Activated T-helper 2 cell treated with anti-CD3 and anti-CD28 coated beads, Interferon-gamma antibody, Interleukin-2, Interleukin-4, amounts not matched to agents 10 μg/mL and 5 μg/mL and 100 μg/mL, durations not matched to agents 14 hours and 24 hours and 36 hours (primary cell): ENCODE measurements at regions not wholly inside any gene's neighbourhood (a gene's known extent, or its start where the extent isn't known, plus 50 kb on each side); places are given as distances from the start of the nearest gene placed in this dataset.

Source experiments
- DNase-seq: peaks from one replicate; pipeline ENCODE4 v3.0.0; 2021; ENCODE audit warnings: low spot score
- H3K27ac Mint-ChIP-seq: one replicate; pipeline ENCODE4 v1.8.0; 2021; ENCODE audit warnings: mixed read lengths
- H3K27me3 Mint-ChIP-seq: one replicate; pipeline ENCODE4 v1.8.0; 2021; ENCODE audit warnings: low read depth, mixed read lengths
- H3K36me3 Mint-ChIP-seq: one replicate; pipeline ENCODE4 v1.8.0; 2021; ENCODE audit warnings: low read depth, mixed read lengths
- H3K4me1 Mint-ChIP-seq: one replicate; pipeline ENCODE4 v1.8.0; 2021; ENCODE audit warnings: low read depth, mixed read lengths
- H3K4me3 Mint-ChIP-seq: one replicate; pipeline ENCODE4 v1.8.0; 2021; ENCODE audit warnings: low read depth, mild to moderate bottlenecking, moderate library complexity, mixed read lengths
- H3K9me3 Mint-ChIP-seq: one replicate; pipeline ENCODE4 v1.8.0; 2021; ENCODE audit warnings: mixed read lengths
- intact Hi-C: fragments of 100-400 bp; cut with micrococcal nuclease; formaldehyde crosslinking; loops from one replicate; pipeline ENCODE4 v1.15.1; 2023

DNA sequence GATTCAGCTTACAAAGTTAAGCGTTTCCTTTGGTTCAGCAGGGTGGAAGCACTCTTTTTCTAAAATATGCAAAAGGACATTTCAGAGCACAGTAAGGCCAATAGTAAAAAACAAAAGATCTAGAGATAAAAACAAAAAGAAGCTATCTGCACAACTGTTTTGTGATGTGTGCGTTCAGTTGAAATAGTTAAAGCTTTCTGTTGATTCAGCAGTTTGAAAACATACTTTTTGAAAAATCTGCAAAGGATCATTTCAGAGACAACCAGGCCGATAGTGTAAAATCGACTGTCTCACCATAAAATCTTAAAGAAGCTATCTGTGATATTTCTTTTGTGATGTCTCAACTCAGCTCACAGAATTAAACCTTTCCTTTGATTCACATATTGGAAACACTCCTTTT lies 300.0 kb upstream of the ALG10B start:
- intact Hi-C loops = no loop called here
- H3K27me3 Mint-ChIP-seq = no peaks in the 10 kb centered on the region
- no peaks in the 10 kb centered on the region for H3K4me1 Mint-ChIP-seq
- H3K36me3 Mint-ChIP-seq = no peaks in the 10 kb centered on the region
- H3K27ac Mint-ChIP-seq = no peak overlapping the region
- H3K9me3 Mint-ChIP-seq = peaks cover 24% of the 10 kb centered on the region
- H3K4me3 Mint-ChIP-seq = no peak overlapping the region
- no peak for DNase-seq

DNA sequence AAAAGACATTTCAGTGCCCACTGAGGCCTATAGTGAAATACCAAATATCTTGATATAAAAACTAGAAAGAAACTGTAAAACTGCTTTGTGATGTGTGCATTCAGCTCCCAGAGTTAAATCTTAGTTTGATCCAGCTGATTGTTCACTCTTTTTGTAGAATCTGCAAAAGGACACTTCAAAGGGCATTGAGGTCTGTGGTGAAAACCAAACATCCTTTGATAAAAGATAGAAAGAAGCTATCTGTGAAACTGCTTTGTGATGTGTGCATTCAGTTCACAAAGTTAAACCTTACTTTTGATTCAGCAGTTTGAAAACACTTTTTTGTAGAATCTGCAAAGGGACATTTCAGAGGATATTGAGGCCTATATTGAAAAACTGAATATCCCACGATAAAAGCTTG lies 290.7 kb upstream of the ALG10B start:
- intact Hi-C loops = no loop called here
- no peaks in the 10 kb centered on the region for H3K27me3 Mint-ChIP-seq
- no peaks in the 10 kb centered on the region for H3K4me1 Mint-ChIP-seq
- no peak overlapping the region for H3K4me3 Mint-ChIP-seq
- H3K36me3 Mint-ChIP-seq = no peaks in the 10 kb centered on the region
- peaks cover 47% of the 10 kb centered on the region for H3K9me3 Mint-ChIP-seq
- no peak overlapping the region for H3K27ac Mint-ChIP-seq
- no peak for DNase-seq

DNA sequence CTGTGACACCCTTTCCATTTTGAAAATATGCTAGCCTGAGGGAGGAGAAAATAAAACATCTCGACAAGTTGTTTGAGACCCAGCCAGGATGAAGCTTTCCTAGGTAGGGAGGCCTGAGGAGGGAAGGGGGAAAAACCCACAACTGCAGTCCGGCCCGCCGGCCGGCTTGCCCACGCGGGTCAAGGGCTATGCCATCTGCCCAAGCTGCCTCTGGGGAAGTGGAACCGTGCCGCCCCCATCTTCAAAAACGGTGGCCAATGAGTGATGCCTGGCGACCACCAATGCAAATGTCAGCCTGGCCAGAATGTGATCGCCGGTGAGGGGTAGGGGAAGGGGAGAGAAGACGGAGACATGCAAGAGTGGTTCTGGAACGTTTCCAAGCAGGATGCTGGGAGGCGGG lies 263.5 kb upstream of the ALG10B start:
- no peak overlapping the region for H3K27ac Mint-ChIP-seq
- DNase-seq = no peak
- peaks cover 69% of the 10 kb centered on the region for H3K9me3 Mint-ChIP-seq
- no peak overlapping the region for H3K4me3 Mint-ChIP-seq
- no peaks in the 10 kb centered on the region for H3K27me3 Mint-ChIP-seq
- no peaks in the 10 kb centered on the region for H3K4me1 Mint-ChIP-seq
- no peaks in the 10 kb centered on the region for H3K36me3 Mint-ChIP-seq
- intact Hi-C loops = no loop called here

DNA sequence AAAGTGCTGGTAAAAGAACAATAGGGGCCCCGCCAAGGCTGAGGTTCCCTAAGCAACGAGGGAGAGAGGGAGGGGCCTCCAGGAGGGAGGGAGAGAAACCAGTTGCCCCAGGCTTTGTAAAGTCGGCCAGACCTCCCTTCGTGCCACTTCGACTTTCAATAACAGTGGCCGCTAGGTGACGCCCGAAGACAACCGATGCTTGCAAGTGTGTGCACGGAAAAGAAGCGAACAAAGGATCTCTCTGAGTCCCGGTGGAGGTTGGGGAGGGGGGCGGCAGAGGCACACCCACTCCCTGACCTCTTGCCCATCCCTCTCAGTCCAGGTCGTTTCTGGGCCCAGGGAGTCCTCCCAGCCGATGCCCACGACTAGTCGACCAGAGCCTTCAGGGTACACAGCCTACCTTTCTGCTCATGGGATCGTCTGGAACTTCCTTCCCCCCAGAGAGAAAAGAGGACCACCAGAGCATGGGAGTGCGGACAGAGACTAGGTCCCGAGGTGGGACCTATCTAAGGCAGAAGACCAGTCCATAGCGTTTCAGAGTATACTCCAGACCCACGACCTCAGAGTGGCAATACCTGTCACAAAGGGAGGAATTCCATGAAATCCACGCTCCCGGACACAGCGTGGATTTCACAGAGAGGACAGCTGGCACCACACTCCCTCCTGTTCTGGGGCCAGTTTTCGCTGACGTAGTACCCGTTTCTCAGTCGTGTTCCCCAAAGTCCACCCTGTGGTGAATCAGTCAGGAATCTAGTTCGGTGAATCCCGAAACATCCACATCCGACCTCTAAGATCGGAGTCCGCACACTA lies 262.7 kb upstream of the ALG10B start:
- Mint-ChIP-seq H3K4me3 (no peak overlapping the region), H3K27ac (no peak overlapping the region), H3K4me1 (no peaks in the 10 kb centered on the region), H3K9me3 (peaks cover 64% of the 10 kb centered on the region), H3K36me3 (no peaks in the 10 kb centered on the region), H3K27me3 (no peaks in the 10 kb centered on the region)
- no peak for DNase-seq
- intact Hi-C loops = no loop called here

DNA sequence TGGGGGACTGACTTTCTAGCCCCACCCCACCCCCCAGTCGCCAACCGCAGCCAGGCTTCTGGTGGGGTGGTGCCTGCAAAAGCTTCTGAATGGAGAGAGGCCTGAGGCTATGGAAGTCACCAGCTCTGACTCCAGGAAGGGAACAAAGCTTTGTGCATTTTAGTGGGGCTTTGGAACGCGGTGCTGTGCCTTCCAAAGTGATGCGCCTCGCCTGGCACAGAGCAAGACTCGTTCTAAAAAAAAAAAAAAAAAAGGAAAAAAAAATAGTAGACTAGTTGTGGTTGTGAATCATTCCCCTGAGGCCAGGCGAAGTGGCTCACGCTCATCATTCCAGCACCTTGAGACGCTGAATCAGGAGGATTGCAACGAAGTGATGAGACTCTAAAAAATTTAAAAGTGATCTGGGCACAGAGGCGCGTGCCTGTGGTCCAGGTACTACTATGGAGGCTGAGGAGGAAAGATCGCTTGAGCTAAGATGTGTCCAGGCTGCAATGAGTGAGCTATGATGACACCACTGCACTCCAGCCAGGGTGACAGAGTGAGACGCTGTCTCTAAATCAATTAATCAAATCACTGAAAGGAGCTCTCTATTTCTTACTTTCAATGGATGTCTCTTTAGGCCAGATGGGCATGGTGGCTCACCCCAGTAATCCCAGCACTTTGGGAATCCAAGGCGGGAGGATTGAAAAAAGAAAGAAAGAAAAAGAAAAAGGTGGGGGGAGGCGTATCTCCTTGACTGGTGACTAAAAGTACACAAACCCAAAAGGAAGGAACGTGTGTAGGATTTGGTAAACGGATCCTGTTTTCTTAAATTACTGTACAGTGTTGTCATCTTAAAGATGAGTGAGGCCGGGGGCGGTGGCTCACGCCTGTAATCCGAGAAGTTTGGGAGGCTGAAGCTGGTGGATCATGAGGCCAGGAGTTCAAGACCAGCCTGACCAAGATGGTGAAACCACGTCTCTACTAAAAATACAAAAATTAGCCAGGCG lies 259.6 kb upstream of the ALG10B start:
- intact Hi-C loops = no loop called here

DNA sequence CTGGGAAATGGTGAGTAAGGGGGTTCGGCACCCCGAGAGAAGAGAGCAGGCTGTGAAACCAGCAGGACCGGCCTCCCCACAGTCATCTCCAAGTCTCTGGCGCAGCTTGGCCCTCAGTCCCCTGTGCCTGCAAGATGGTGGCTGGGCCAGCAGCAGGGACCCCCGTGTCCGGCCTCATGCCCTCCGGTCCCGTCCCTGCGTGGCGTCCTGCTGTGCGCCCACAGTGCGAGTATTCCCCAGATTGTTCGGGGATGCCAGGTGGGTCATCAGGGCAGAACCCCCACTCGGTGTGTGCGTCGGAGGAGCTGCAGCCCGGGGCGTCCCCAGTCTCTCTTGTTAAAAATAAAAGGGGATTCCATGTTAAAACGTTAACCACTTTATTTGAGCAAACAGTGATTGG lies 216.9 kb upstream of the ALG10B start:
- no peaks in the 10 kb centered on the region for H3K4me1 Mint-ChIP-seq
- H3K27ac Mint-ChIP-seq = no peak overlapping the region
- peaks cover 12% of the 10 kb centered on the region for H3K9me3 Mint-ChIP-seq
- H3K27me3 Mint-ChIP-seq = no peaks in the 10 kb centered on the region
- intact Hi-C loops = no loop called here
- no peak for DNase-seq
- no peak overlapping the region for H3K4me3 Mint-ChIP-seq
- no peaks in the 10 kb centered on the region for H3K36me3 Mint-ChIP-seq

More for the DNA sequence above, 259.6 kb upstream of the ALG10B start:
- Mint-ChIP-seq H3K36me3 (no peaks in the 10 kb centered on the region), H3K4me3 (no peak overlapping the region), H3K4me1 (no peaks in the 10 kb centered on the region), H3K27me3 (no peaks in the 10 kb centered on the region), H3K27ac (no peak overlapping the region), H3K9me3 (peaks cover 57% of the 10 kb centered on the region)
- DNase-seq = no peak

DNA sequence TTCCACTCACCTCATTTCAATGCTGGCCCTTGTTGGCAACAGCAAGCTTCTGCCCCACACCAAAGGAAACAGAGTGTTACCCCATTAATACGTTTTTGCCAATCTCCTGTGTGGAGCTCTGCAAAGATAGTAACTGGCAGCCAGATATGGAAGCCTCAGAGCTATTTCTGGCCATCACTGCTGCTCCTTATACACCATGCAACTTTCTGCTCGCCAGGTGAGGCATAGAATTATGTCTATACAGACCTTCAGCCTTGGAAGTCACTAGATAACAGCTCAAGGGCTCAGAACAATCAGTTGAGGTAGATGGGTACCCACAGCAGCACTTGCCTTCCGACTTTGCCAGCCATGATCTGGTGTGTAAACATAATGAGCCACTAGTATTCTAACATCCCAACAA lies 214.8 kb upstream of the ALG10B start:
- Mint-ChIP-seq H3K36me3 (no peaks in the 10 kb centered on the region), H3K4me1 (no peaks in the 10 kb centered on the region), H3K27ac (no peak overlapping the region), H3K27me3 (no peaks in the 10 kb centered on the region), H3K9me3 (peaks cover 9% of the 10 kb centered on the region), H3K4me3 (no peak overlapping the region)
- intact Hi-C loops = no loop called here
- DNase-seq = no peak

DNA sequence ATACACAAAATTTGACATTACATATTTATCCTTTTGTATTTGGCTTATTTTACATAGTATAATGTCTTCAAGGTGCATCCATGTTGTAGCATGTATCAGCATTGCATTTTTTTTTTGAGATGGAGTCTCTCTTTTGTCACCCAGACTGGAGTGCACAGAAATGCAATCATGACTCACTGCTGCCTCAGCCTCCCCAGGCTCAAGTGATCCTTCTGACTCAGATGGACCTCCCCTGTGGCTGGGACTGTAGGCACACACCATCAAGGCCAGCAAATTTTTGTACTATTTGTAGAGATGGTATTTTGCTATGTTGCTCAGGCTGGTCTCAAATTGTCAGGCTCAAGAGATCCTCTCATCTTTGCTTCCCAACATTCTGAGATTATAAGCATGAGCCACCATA lies 214.4 kb upstream of the ALG10B start:
- H3K4me1 Mint-ChIP-seq = no peaks in the 10 kb centered on the region
- peaks cover 9% of the 10 kb centered on the region for H3K9me3 Mint-ChIP-seq
- no peaks in the 10 kb centered on the region for H3K36me3 Mint-ChIP-seq
- no peak for DNase-seq
- no peaks in the 10 kb centered on the region for H3K27me3 Mint-ChIP-seq
- intact Hi-C loops = no loop called here
- H3K27ac Mint-ChIP-seq = no peak overlapping the region
- H3K4me3 Mint-ChIP-seq = no peak overlapping the region

DNA sequence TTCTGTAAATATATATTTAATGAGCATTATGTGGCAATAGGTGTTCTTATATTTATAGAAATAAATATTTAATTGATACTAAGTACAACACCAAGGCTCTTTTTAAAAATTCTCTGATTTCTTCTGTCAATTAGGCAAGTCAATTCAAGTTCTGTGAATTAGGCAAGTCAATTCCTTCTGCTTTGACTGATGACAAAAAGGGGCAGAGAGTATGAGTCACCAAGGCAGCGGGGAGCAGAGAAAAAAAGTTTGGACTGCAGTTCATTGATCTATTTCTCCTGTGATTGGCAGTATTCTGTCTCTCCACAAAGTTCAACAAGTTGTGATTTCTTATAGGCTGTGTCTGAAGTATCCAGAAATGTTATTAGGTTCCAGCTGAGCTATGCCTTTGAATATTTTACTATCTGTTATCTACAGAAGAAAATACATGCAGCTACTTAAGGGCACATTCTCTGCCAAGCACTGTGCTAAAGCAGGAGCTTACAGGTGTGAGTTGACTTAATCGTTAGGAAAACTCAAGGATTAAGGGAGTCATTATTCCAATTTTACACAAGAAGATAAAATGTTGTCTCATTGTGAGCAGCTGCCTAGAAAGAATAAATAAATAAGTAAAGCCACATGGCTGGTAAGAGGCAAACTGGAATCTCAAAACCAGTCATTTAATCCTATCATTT lies 206.4 kb upstream of the ALG10B start:
- no peaks in the 10 kb centered on the region for H3K27me3 Mint-ChIP-seq
- H3K27ac Mint-ChIP-seq = no peak overlapping the region
- intact Hi-C loops = no loop called here
- no peak for DNase-seq
- H3K9me3 Mint-ChIP-seq = peaks cover 4% of the 10 kb centered on the region
- no peak overlapping the region for H3K4me3 Mint-ChIP-seq
- H3K4me1 Mint-ChIP-seq = no peaks in the 10 kb centered on the region
- no peaks in the 10 kb centered on the region for H3K36me3 Mint-ChIP-seq

DNA sequence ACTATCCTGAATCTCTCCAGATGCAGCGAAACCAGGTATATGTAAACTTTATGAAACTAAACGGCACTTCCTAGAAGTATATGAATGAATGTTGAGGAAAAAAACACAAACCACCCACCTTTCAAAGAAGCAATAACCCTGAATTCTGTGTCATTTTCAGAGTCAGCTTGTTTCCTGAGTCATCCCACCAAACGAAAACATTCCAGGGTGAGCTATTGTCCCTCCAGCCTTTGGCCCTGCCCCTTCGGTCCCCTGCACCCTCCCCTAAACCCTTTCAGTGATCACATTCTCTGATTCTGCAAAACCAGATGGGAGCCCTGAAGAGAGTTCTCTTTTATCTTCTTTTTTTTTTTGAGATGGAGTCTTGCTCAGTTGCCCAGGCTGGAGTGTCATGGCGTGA lies 202.6 kb upstream of the ALG10B start:
- H3K36me3 Mint-ChIP-seq = no peaks in the 10 kb centered on the region
- no peaks in the 10 kb centered on the region for H3K27me3 Mint-ChIP-seq
- H3K4me3 Mint-ChIP-seq = no peak overlapping the region
- peaks cover 6% of the 10 kb centered on the region for H3K9me3 Mint-ChIP-seq
- intact Hi-C loops = no loop called here
- DNase-seq = no peak
- no peak overlapping the region for H3K27ac Mint-ChIP-seq
- H3K4me1 Mint-ChIP-seq = no peaks in the 10 kb centered on the region

DNA sequence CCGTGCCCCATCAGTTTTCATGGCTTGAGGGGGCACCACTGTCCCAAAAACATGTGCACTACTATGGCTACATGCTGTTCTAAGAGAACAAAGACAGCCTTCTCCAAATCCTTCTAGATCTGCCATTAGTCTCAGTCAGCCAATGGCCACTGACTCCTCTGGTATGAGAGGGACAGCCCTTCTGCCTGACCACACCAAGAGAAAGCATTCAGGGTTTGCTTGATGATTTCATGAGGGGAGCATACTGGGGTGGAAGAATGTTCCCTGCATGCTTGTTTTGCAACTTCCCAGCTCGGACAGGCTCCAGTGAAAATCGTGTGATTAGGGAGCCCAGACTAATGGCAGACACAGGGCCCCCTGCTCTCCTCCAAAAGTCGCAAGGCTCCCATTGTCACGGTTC lies 199.6 kb upstream of the ALG10B start:
- no peak for DNase-seq
- Mint-ChIP-seq H3K4me3 (no peak overlapping the region), H3K4me1 (no peaks in the 10 kb centered on the region), H3K36me3 (no peaks in the 10 kb centered on the region), H3K27me3 (no peaks in the 10 kb centered on the region), H3K9me3 (peaks cover 6% of the 10 kb centered on the region), H3K27ac (no peak overlapping the region)
- intact Hi-C loops = no loop called here

DNA sequence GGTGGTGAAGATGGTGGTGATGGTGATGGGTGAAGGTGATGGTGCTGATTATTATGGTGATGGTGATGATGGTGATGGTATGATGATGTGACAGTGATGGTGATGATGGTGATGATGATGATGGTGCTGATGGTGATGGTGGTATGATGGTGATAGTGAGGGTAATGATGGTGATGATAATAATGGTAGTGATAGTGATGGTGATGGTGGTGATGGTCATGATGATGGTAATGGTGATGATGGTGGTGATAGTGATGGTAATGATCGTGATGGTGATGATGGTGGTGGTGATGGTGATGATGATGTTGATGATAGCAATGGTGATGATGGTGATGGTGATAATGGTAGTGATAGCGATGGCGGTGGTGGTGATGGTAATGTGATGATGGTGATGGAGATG lies 197.9 kb upstream of the ALG10B start:
- Mint-ChIP-seq H3K36me3 (no peaks in the 10 kb centered on the region), H3K9me3 (peaks cover 6% of the 10 kb centered on the region), H3K4me1 (no peaks in the 10 kb centered on the region), H3K27me3 (no peaks in the 10 kb centered on the region), H3K4me3 (no peak overlapping the region), H3K27ac (no peak overlapping the region)
- intact Hi-C loops = no loop called here
- DNase-seq = no peak

DNA sequence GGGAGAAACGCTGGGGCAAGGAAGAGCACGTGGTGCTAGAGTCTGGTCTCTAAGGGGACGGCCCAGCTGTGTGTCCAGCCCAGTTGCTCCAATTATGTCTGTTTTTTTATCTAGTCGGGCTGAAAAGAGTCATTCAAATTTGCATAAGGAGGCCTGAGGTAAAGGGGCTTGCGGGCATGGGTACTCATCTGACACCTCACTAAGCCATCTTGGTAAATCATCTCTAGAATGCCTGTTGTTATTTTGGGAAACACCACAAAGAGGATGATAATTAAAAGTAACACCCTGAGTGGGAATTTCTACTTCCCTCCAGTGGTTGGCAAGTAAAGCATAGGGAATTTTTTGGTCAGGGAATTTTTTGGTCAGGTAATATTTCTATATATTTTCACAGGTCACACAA lies 196.1 kb upstream of the ALG10B start:
- Mint-ChIP-seq H3K27me3 (no peaks in the 10 kb centered on the region), H3K4me1 (no peaks in the 10 kb centered on the region), H3K36me3 (no peaks in the 10 kb centered on the region), H3K4me3 (no peak overlapping the region), H3K9me3 (peaks cover 6% of the 10 kb centered on the region), H3K27ac (no peak overlapping the region)
- no peak for DNase-seq
- intact Hi-C loops = no loop called here
